Fibroblast of mammary gland (primary cell): ENCODE measurements at regions not wholly inside any gene's neighbourhood (a gene's known extent, or its start where the extent isn't known, plus 50 kb on each side); places are given as distances from the start of the nearest gene placed in this dataset.

Experiments used
- DNase-seq: peaks from one replicate; pipeline ENCODE4 v3.0.0-alpha.2; 2010; ENCODE audit warnings: low read depth
- H3K4me3 ChIP-seq: 2 replicates; pipeline ENCODE4 v1.5.1; 2011; ENCODE audit warnings: low read depth, mild to moderate bottlenecking, low read length, moderate library complexity; ENCODE audit not compliant: control insufficient read depth
- CTCF ChIP-seq: conservative IDR thresholded peaks from 2 replicates; pipeline ENCODE4 v1.5.1; 2011; ENCODE audit warnings: low read depth, low read length, inconsistent platforms; ENCODE audit not compliant: control insufficient read depth, insufficient read depth

GRCh38 chr20:6715401-6715941, 52.0 kb upstream of the BMP2 start:
- DNase-seq: no peak
- no peak for TF ChIP-seq CTCF
- H3K4me3 ChIP-seq: no peak overlapping the region

DNA sequence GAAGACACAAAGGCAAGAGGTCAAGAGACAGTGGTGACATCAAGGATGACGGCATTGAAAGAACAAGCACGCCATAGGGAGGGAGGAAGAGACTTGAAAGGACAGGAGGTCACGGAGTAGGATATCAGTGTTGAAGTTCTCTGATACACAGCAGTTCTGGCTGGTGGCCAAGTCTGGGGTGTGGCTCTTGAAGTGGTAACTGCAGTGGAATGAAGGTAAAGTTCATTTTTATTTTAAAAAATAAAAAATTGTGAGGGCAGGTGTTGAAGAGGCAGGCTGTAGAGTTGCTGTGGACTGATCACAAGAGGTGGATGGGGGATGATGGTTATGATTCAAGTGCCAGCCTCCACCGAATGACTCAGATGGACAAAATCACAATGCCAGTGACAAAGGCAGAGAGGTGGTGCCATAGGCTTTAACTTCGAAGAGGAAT, 53.2 kb upstream of the BMP2 start:
- no peak overlapping the region for H3K4me3 ChIP-seq
- no peak for DNase-seq
- TF ChIP-seq CTCF: no peak

- no peak for TF ChIP-seq CTCF
- no peak overlapping the region for H3K4me3 ChIP-seq
- no peak for DNase-seq
Measured at GRCh38 chr20:6711951-6712649, 55.4 kb upstream of the BMP2 start.

- H3K4me3 ChIP-seq: no peak overlapping the region
Measured at GRCh38 chr20:6709910-6710595, 57.4 kb upstream of the BMP2 start.

DNA sequence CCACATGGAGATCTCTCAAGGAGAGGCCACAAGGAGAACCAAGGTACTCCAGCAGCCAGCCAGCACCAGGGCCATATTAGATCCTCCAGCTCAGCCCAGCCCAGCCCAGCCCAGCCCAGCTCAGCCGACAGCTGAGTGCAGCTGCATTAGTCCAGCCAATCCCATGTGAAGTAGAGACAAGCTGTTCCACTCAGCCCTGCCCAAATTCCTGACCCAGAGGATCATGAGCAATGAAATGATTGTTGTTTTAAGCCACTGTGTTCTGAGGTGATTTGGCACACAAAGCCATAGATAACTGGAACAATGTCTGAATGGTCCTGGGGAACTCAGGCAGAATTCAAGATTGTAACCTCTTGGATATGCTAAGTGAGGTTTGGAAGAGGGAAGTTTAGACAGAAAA, 59.5 kb upstream of the BMP2 start:
- TF ChIP-seq CTCF: no peak
- peak; percentile 53 for DNase-seq
- no peak overlapping the region for H3K4me3 ChIP-seq

More at GRCh38 chr20:6709910-6710595, 57.4 kb upstream of the BMP2 start:
- TF ChIP-seq CTCF: no peak
- no peak for DNase-seq

DNA sequence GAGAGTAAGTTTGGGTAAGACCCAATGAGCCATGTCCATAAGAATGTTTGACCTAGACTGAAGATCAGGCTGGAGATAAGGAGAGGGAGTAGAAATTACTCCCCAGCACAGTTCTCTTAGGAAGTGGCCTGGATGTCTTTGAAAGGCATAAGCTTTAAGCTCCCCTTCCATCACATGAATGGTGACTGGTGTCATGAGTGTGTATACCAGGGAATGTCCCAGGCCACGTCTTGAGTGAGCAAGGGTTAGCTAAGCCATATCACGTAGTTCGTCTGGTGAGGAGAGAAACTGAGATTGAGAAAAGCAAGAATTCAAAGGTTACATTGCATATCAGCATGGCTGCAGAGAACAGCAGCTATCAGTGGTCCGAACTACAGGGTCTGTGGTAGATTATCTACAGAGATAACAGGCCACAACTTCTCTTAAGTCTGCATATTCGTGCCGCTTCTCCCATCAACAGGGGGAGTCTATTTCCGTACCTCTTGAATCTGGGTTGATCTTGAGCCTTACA, 60.1 kb upstream of the BMP2 start:
- no peak overlapping the region for H3K4me3 ChIP-seq
- no peak for TF ChIP-seq CTCF
- no peak for DNase-seq
